ENCODE measurements at regions not wholly inside any gene's neighbourhood (a gene's known extent, or its start where the extent isn't known, plus 50 kb on each side); places are given as distances from the start of the nearest gene placed in this dataset.

- Histone ChIP-seq H3K27ac (no peak overlapping the region), H3K4me1 (no peaks in the 10 kb centered on the region), H3K4me3 (no peak overlapping the region), H3K27me3 (no peaks in the 10 kb centered on the region), H3K9me3 (no peaks in the 10 kb centered on the region), H3K36me3 (no peaks in the 10 kb centered on the region)
- TF ChIP-seq CTCF (IDR thresholded peaks at IDR 0.05) (no peak), POLR2A (IDR thresholded peaks at IDR 0.05) (no peak)
- DNase-seq: no peak
Observed at GRCh38 chr21:26652854-26653253, 79.8 kb upstream of the CYYR1 start.

- Histone ChIP-seq H3K4me3 (no peak overlapping the region), H3K9me3 (no peaks in the 10 kb centered on the region), H3K27me3 (no peaks in the 10 kb centered on the region), H3K36me3 (no peaks in the 10 kb centered on the region), H3K27ac (no peak overlapping the region), H3K4me1 (no peaks in the 10 kb centered on the region)
- DNase-seq: no peak
- TF ChIP-seq POLR2A (IDR thresholded peaks at IDR 0.05) (no peak), CTCF (IDR thresholded peaks at IDR 0.05) (no peak)
Observed at GRCh38 chr21:26641062-26641461, 68.0 kb upstream of the CYYR1 start.

GRCh38 chr21:26637201-26637745 lies 64.2 kb upstream of the CYYR1 start:
- no peak overlapping the region for H3K27ac ChIP-seq
- H3K4me1 ChIP-seq: no peaks in the 10 kb centered on the region
- no peak for TF ChIP-seq POLR2A (IDR thresholded peaks at IDR 0.05)
- TF ChIP-seq CTCF (IDR thresholded peaks at IDR 0.05): no peak
- no peak overlapping the region for H3K4me3 ChIP-seq
- no peaks in the 10 kb centered on the region for H3K27me3 ChIP-seq
- no peak for DNase-seq
- H3K9me3 ChIP-seq: peaks cover 0 to 2% (median 0%) of the 10 kb centered on the region in 4 donors
- no peaks in the 10 kb centered on the region for H3K36me3 ChIP-seq

GRCh38 chr21:26635681-26636080 lies 62.6 kb upstream of the CYYR1 start:
- Histone ChIP-seq H3K27ac (no peak overlapping the region), H3K36me3 (no peaks in the 10 kb centered on the region), H3K4me1 (no peaks in the 10 kb centered on the region), H3K9me3 (peaks cover 0 to 2% (median 0%) of the 10 kb centered on the region in 4 donors), H3K27me3 (no peaks in the 10 kb centered on the region), H3K4me3 (no peak overlapping the region)
- DNase-seq: no peak
- TF ChIP-seq POLR2A (IDR thresholded peaks at IDR 0.05) (no peak), CTCF (IDR thresholded peaks at IDR 0.05) (no peak)

GRCh38 chr21:26632691-26633090 lies 59.6 kb upstream of the CYYR1 start:
- TF ChIP-seq CTCF (IDR thresholded peaks at IDR 0.05) (no peak), POLR2A (IDR thresholded peaks at IDR 0.05) (no peak)
- H3K4me1 ChIP-seq: no peaks in the 10 kb centered on the region
- no peaks in the 10 kb centered on the region for H3K36me3 ChIP-seq
- H3K27ac ChIP-seq: no peak overlapping the region
- no peaks in the 10 kb centered on the region for H3K27me3 ChIP-seq
- no peak for DNase-seq
- peaks cover 0 to 2% (median 0%) of the 10 kb centered on the region in 4 donors for H3K9me3 ChIP-seq
- no peak overlapping the region for H3K4me3 ChIP-seq

GRCh38 chr21:26626187-26626586 lies 53.1 kb upstream of the CYYR1 start:
- no peaks in the 10 kb centered on the region for H3K36me3 ChIP-seq
- no peak overlapping the region for H3K27ac ChIP-seq
- TF ChIP-seq CTCF (IDR thresholded peaks at IDR 0.05): no peak
- TF ChIP-seq POLR2A (IDR thresholded peaks at IDR 0.05): no peak
- no peak for DNase-seq
- no peaks in the 10 kb centered on the region for H3K4me1 ChIP-seq
- no peaks in the 10 kb centered on the region for H3K27me3 ChIP-seq
- no peak overlapping the region for H3K4me3 ChIP-seq
- H3K9me3 ChIP-seq: no peaks in the 10 kb centered on the region
